ENCODE measurements at regions not wholly inside any gene's neighbourhood (a gene's known extent, or its start where the extent isn't known, plus 50 kb on each side); places are given as distances from the start of the nearest gene placed in this dataset.

DNA sequence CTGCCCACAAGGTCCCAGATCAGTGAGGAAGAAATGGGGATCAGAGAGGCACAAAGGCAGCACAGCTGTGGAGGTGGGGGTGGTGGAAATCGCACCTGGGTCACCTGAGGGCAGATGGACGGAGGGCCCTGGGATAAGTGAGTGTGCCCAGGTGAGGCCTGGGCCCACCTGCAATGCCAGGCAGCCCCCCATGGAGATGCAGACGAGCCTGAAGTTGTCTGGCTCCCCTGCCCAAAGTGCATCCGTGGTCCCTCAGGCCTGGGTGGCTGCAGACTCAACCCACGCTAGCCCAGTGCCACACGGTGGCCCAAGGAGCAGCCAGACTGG, 84.9 kb downstream of the NCOR2 start:
- H3K4me3 ChIP-seq (ENCODE audit: low read depth, low read length) = no peak overlapping the region
- no peak for TF ChIP-seq CTCF (IDR thresholded peaks at IDR 0.05; ENCODE audit: borderline replicate concordance, insufficient read depth, low read depth, low read length)

GRCh38 chr12:124481772-124482566, 85.4 kb downstream of the NCOR2 start:
- TF ChIP-seq CTCF (IDR thresholded peaks at IDR 0.05; ENCODE audit: borderline replicate concordance, insufficient read depth, low read depth, low read length) = no peak
- no peak overlapping the region for H3K4me3 ChIP-seq (ENCODE audit: low read depth, low read length)

GRCh38 chr12:124481257-124481750, 86.1 kb downstream of the NCOR2 start:
- H3K4me3 ChIP-seq (ENCODE audit: low read depth, low read length) = no peak overlapping the region
- TF ChIP-seq CTCF (IDR thresholded peaks at IDR 0.05; ENCODE audit: borderline replicate concordance, insufficient read depth, low read depth, low read length) = no peak

DNA sequence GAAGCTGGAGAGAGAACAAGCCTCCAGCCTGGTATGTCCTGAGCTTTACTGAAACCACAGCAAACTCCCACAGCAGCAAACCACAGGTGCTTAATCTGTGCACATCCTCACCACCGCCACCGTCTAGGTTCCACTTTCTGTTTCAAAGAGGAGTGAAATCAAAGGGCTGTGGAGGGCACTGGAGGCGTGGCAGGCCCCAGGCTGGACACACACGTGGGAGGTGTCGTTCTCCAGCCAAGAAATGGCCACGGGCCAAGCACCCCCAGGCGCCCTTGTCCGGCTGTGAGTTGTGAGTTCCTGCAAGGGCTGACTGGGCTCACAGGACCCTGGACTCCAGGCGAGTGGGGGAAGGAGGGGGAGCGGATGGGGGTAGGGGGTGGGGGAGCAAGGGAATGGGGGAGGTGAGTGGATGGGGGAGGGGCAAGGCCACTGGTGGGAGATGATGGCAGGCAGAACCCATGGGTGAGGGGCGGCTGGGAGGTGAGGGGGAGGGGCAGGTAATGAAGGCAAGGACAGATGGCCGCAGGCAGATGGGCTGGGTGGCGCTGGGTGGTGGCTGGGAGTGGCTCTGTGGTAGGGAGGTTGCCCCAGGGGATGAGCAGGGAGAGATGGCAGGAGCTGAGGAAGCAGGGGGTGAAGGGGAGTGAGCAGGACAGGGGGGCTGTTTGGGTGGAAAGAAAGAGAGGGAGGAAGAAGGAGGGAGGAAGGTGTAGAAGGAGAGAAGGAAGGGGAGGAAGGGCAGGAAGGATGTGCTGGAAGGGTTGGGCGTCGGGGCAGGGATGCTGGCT, 86.7 kb downstream of the NCOR2 start:
- no peak overlapping the region for H3K4me3 ChIP-seq (ENCODE audit: low read depth, low read length)
- no peak for TF ChIP-seq CTCF (IDR thresholded peaks at IDR 0.05; ENCODE audit: borderline replicate concordance, insufficient read depth, low read depth, low read length)

GRCh38 chr12:124479680-124480468, 87.5 kb downstream of the NCOR2 start:
- no peak overlapping the region for H3K4me3 ChIP-seq (ENCODE audit: low read depth, low read length)
- no peak for TF ChIP-seq CTCF (IDR thresholded peaks at IDR 0.05; ENCODE audit: borderline replicate concordance, insufficient read depth, low read depth, low read length)

DNA sequence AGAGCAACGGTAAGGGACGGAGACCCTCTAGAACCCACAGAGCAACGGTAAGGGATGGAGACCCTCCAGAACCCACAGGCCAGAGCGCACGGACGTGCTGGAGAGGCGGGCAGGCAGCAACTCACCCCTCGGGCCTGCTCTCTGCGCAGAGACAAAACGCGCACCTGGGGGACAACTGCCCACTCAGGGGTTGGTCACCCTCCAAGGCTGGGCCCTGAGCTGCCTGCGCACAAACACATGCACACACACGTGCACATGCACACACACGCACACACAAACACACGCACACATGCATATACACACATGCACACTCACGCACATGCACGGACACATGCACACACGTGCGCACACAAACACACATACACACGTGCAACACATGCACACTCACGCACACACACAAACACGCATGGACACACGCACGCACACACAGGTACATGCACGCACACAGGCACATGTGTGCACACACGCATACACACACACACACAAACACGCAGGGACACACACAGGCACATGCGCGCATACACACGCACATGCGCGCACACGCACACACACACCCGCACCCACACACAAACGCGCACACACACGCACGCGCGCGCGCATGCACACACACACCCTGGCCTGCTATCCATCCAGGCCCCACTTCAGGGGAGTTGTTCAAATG, 88.3 kb downstream of the NCOR2 start:
- no peak overlapping the region for H3K4me3 ChIP-seq (ENCODE audit: low read depth, low read length)
- no peak for TF ChIP-seq CTCF (IDR thresholded peaks at IDR 0.05; ENCODE audit: borderline replicate concordance, insufficient read depth, low read depth, low read length)

Measured in GM12875 (cell line).